UCSD-AML1 (cell line): ENCODE measurements at regions not wholly inside any gene's neighbourhood (a gene's known extent, or its start where the extent isn't known, plus 50 kb on each side); places are given as distances from the start of the nearest gene placed in this dataset.
A peak's percentile ranks its signal among the peaks of the same experiment; 100 is the strongest.

Source experiments
- DNase-seq: peaks from one replicate; lab custom pipeline; 2025; ENCODE audit not compliant: unreplicated experiment; lab: John Stamatoyannopoulos, UW

DNA sequence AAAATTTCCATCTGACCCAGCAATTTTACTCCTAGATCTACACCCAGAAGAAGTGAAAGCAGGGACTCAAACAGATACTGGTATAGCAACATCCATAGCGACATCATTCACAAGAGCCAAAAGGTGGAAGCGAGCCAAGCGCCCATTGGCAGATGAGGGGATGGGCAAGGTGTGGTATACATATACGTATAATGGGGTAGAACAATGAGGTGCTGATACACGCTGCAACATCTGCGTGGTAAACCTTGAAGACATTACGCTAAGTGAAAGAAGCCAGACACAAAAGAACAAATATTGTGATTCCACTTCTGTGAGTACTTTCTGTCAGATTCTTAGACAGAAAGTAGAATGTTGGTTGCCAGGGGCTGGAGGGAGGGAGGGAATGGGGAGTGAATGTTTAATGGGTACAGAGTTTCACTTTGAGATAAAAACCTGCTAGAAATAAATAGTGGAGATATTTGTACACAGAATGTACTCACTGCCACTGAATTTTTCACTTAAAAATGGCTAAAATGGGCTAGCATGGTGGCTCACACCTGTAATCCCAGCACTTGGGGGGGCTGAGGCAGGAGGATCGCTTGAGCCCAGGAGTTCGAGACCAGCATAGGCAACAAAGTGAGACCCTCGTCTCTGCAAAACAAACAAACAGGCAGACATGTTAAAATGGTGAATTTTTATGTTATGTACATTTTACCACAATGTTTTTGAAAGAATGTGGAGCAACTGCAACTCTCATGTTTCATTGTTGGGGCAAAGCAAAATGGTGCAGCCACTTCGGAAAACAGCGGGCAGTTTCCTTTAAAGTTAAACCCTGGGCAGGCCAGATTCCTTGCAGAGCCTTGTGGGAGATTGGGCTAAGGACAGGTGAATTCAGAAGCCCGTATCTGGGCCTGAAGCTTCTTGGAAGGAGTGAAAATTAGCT lies 103.4 kb upstream of the MYCN start:
- DNase-seq = no peak

DNA sequence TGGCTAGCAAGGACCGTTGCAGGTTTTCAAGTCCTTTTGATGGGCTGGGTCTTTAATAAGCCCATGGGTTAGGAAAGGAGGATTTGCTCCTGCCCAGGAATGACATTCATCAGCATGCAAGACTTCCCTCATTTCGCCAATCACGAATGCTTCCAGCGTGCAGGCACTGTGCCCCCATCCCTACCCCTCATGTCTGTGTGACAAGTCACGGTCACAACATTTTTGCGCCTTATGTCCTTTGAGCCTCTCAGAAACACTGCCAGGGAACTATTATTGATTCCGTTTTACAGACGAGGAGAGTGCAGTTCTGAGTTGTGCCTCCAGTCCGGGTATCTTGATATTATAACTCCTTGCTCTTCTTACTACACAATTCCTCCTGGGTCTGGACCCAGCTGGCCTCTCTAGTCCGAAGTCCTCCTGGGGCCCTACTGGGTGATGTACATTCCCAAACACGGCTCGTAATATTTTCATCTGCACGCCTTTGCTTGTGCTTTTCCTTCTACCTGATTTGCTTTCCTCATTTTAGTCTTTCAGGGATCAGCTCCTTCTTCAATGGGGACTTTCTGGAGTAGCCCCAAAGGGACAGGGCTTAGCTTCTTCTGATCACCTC lies 101.8 kb upstream of the MYCN start:
- no peak for DNase-seq

DNA sequence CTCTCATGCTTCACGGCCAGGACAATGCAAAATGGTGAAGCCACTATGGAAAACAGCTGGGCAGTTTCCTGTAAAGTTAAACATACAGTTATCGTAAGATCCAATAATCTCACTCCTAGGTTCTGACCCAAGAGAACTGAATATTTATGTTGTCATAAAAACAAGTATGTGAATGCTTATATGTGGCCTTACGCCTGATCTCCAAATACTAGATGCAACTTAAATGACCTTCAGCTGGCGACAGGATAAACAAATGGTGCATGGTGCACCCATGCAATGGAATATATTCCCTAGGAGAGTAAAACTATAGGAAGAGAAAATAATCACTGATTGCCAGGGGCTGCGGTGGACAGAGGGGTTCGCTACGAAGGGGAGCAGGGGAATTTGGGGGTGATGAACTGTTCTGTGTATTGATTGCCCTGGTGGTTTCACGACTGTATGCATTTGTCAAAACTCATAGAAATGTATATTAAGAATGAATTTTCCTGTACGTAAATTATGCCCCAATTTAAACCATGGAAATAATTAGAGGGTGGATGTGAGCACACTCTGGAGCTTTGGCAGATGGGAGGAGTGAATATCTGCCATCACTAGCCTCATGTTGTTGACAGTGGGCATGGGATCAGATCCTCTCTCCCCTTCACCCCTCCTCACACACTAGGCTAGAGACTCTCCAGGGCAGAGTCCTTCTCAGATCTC lies 100.8 kb upstream of the MYCN start:
- no peak for DNase-seq

DNA sequence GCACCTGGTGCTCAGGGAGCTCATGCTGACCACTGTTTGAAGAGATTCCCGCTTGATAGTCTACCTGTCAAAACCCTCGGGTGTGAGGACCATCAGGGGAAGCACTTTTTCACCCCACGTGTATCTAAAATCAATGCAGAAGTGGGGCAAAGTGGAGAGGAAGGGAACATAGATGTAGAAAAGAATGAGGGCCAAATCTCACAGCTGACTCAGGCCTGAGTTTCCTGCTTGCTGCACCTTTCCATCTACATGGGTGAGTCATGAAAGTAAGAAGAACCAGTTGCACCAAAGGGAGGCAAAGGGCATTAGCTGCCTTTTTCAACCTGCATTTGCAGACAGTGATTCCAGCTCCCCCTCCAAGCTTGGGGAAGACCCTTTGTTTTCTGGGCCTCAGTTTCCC lies 100.2 kb upstream of the MYCN start:
- DNase-seq = no peak

DNA sequence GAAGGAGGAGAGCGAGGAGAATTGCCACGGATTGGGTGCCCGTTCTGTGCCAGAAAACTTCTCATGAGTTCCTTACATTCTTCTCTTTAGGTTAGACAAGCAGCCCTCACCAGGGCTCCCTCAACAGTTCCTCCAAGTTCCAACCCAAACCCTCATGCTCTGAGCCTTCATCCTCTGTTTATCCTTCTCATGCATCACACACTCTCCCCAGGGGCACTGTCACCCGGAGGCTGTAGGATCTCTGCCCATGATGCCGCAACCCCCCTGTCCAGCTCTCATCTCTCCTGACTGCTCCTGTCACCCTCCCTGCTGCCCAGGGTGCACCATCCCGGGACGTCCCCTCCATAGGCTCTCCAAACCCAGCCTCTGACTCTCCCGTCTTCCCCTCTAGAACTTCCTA lies 99.4 kb upstream of the MYCN start:
- no peak for DNase-seq

DNA sequence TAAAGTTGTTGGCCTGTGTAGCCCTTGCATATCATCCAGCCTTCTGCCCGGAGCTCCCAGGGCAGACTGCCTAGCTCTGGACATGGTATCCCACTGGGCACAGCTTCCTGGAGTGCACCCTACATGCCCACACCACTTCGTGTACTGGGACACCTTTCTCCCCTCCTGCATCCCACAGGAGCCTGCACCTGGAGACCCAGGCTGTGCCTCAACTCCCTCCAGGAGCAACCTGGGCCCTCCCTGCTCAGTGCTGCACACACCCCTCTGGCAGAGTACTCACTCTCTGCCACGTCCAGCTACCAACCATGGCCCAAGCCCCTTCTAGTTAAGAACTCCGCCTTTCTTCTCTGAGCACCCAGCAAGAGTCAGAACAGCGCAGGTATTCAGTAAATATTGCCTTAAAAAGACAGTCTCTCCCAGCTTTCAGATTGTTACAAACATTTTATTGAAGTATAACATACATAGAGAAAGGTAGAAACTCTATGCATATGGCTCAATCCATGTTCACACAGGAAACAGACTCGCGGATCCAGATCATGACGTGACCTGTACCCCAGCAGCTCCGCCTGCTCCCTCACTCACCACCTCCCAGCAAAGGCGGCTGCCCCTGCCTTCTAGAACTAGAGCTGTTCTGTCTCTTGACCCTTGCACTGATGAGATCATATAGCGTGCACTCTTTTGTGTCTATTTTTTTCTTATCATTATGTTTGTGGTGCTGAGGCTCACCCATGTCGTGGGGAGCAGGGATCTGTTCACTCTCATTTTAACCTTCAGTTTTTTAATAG lies 98.4 kb upstream of the MYCN start:
- DNase-seq = no peak

DNA sequence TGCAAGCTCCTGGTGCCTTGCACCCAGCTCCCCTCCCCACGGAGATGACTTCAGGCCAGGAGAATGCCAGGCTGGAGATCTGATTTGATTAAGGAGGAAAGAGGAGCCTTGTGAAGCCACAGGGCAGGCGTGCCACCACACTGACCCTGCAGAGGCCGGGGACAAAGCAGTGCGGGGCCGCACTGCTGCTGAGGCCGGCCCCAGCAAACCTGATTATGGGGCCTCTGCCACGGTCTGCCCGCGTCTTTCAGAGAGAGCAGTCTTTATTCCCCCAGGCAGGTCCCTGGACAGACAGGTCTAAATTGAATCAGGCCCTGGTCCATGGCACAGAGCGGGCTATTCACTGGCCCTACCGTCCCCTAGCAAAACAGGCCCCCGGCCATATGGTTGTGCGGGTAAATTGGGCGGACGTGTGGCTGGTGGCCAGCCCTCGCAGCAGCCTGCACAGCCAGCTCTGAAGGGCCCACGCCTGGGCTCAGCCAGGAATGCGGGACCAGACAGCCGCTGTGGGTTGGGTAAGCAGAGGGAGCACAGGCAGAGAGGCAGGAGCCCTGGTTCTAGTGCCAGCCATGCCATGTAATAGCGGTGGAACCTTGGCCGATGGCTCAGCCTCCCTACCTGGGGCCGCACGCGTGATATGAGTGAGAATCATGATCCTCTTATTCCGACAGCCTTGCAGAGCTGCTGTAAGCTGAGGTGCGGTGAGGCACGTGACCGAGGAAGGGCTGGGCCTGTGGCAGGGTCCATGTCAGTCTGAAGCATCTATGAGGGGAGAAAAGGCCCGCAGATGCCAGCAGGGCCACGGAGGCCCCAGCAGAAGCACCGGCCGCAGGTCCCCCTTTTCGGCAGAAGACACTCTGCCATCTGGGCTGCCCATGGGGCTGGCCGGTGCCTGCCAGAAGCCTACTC lies 97.3 kb upstream of the MYCN start:
- no peak for DNase-seq

DNA sequence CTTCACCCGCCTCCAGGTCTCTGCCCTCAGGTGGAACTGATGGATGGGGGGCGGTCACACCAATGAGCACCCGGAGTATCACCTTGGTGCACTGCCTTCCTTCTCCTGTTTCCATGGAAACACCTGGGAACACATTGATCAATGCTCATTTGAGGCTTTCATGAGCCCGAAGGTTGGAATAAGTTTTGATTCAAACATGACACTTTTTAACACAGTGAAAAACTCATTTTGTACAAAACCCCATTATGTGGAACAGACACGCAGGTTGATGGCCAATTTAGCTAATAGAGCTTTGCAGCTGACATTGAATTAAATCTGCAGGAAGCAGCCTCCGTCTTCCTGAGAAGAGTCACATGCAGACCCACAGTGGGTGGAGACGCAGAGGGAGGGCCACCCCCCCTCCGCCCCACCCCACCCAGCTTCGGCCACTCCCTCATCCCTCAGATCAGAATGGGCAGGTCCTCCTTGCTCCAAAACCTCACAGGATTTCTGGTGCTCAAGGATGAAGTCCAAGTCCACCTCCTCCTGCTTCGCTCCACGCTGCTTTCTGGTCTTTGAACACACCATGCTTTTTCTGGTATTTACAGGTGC lies 96.0 kb upstream of the MYCN start:
- DNase-seq = peak; percentile 41

DNA sequence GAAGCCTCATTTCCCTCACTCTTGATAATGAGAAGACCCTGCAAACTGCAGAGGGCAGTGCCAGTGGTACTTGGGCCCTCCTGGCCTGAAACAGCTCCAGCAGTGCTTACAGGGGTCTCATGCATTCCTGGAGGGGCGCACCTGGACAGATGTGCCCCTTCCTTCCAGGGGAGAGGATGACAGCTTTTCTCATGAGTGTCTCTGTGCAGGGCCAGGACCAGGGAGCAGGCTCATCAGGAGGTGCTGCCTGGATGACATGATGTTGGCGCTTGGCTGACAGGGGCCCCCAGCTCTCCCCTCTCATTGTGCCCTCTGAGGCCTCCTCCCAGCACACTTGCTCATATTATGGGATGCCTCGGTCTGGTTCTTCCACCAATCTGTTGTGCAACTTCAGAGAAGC lies 95.1 kb upstream of the MYCN start:
- DNase-seq = no peak

DNA sequence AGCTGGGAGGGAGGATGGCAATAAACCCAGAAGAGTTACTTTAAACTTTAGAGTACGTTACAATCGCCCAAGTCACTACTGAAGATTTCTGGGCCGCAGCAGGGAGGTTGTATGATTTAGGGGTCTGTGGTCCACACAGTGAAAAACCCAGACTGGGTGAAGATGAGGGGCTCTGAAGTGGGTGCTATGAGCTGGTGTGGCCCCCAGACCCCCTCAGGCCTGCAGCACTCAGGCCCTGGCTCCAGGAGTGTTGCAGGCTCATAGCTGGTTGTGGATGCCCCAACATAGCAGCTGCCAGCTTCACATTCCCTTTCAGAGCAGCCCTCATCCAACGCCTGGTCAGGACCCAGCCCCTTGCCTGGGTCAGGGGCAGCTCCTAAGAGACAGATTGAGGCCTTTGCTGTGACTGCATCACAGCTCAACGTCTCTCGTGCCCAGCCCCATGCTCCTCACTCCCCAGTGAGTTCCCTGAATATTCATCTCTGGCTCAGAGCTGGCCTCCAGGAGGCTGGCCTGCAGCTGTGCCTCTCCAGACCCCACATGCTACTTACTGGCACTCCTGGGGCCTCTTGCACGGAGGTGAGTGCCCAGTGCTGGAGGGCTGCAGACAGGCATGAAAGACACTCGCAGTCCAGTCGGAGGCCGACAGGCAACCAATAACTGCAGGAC lies 94.5 kb upstream of the MYCN start:
- no peak for DNase-seq

DNA sequence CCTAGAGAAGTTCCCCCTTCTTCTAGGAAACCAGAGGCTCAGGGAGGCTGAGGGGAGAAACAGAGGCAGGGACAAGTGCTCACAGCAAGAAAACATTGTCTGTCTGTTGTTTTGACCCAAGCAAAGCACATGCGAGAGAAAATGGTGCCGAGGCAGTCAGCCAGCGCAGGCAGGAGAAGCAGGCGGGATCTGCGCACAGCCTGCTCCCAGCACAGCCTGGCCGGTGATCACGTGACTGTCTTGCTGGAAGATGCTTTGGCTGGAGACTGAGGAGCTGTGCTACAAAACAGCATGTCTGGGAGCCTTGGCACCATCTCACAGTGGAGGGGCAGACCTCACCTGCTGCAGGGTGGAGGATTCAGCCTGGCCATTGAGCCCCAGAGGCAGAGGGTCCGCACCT lies 93.7 kb upstream of the MYCN start:
- DNase-seq = no peak

DNA sequence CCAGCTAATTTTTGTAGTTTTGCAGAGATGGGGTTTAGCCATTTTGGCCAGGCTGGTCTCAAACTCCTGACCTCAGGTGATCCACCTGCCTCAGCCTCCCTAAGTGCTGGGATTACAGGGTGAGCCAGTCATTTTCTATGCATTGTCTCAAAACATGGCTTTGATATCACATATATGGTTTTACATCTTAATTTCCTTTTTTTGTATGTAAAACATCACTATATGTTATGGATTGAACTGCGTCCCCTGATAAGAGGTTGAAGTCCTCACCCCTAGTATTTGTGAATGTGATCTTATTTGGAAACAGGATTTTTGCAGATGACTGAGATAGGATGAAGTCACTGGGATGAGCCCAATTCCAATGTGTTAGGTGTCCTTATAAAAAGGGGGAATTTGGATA lies 89.8 kb upstream of the MYCN start:
- DNase-seq = no peak

DNA sequence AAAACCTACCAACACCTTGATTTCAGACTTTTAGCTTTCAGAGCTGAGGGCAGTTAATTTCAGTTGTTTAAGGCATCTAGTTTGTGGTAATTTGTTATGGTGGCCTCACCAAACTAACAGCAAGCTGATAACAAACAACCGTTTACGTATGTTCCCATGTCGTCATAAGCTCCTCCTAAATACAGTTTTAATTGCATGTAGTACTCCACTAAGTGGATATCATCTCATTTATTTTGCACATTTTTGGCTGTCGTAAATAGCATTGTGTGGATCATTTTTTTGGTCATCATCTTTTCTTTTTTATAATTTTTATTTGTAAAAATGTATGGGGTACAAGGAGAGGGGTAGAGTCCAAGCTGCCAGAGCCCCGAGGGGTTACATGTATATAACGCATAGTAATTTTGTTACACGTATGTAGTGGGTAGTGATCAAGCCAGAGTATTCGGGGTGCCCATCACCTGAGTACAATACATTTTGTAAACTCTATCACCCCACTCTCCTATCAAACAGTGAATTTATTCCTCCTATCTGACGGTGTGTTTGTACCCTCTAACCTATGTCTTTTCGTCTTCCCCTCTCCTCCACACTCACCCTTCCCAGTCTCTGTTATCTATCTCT lies 89.2 kb upstream of the MYCN start:
- no peak for DNase-seq

DNA sequence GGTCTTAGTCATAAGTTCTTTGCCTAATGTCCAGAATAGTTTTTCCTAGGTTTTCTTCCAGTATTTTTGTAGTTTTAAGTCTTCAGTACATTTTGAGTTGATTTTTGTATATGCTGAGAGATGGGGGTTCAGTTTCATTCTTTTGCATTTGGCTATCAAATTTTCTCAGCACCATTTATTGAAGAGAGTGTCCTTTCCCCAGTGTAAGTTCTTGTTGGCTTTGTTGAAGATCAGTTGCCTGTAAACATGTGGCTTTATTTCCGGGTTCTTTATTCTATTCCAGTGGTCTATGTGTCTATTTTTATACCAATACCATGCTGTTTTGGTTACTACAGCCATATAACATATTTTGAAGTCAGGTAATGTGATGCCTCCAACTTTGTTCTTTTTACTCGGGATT lies 87.5 kb upstream of the MYCN start:
- DNase-seq = no peak

DNA sequence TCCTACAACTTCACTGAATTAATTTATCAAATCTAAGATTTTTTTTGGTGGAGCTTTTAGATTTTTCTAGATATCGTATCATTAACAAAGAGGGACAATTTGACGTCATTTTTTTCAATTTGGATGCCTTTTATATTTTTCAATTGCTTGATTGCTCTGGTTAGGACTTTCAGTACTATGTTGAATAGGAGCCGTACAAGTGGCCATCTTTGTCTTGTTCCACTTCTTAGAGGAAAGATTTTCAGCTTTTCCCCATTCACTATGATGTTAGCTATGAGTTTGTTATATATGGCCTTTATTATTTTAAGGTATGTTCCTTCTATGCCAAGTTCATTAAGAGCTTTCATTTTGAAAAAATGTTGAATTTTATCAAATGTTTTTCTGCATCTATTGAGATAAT lies 86.4 kb upstream of the MYCN start:
- no peak for DNase-seq

DNA sequence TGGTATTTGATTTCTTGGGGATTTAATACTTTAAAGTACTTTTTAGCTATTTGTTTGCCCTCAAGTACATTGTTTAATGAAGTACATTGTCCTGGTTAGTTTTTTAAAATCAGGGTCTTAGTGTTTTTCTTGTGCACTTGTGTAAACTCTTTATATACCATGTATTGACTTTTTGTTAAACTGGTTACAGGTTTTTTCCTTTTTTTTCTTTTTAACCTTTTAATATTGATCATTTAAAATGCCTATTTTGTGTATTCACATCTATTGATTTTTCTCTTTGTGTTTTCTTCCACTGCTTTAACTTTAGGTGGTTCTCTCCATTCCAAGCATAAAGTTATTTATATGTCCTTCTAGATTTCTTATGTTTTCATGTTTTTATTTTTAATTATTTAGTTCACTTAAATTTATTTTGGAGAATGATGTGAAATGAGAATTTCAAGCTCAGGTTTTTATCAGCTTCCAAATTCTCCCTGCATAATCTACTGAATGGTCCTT lies 84.5 kb upstream of the MYCN start:
- DNase-seq = no peak

DNA sequence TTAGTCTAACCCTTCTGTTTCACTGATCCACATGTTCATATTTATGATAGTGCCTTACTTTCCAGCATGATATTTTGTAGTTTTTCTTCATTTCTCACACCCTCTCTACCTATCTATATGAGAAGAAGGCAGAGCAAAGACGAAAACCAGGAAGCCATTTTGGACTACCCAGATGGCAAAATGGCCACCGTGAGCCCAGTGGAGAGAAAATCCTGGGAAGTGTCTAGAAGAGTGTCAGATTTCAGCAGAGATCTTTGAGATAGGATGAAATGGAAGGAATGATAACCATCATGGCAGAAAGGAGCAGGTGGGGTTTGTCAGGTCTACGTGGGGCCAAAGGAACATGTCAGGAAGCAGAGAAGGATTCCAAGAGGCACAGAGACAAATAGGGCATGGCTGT lies 84.0 kb upstream of the MYCN start:
- no peak for DNase-seq

DNA sequence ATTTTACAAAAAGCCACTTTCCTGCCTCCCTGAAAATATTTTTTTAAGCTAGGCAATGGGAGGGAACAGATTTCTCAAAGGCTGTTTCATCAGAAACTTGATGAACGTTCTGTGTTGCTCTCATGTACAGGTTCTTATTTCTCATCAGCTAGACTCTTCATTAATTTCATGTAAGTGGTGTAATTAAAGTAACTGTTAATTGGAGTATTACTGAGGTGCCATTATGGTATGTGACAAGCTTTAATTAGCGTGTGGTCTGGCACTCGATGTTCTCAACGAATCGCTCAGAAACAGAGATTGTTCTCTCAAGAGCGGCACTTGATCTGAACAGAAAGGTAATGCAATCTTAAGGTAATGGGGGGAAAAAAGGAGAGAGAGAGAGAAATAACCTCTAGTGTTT lies 81.9 kb upstream of the MYCN start:
- DNase-seq = no peak
